ENCODE measurements at regions not wholly inside any gene's neighbourhood (a gene's known extent, or its start where the extent isn't known, plus 50 kb on each side); places are given as distances from the start of the nearest gene placed in this dataset.
A peak's percentile ranks its signal among the peaks of the same experiment; 100 is the strongest.

- no peak for DNase-seq (ENCODE audit: extremely low read depth, low read depth)
- TF ChIP-seq CTCF (IDR thresholded peaks at IDR 0.05; ENCODE audit: low read depth, low read length, missing control alignments) = no peak
- H3K4me3 ChIP-seq (replicated peaks; ENCODE audit: low read depth, low read length) = no peak overlapping the region
Measured at GRCh38 chr9:115921301-115921700, 232.3 kb upstream of the PAPPA start.

- no peak for TF ChIP-seq CTCF (IDR thresholded peaks at IDR 0.05; ENCODE audit: low read depth, low read length, missing control alignments)
- DNase-seq (ENCODE audit: extremely low read depth, low read depth) = no peak
- no peak overlapping the region for H3K4me3 ChIP-seq (replicated peaks; ENCODE audit: low read depth, low read length)
Measured at GRCh38 chr9:115922444-115922843, 231.1 kb upstream of the PAPPA start.

- DNase-seq (ENCODE audit: extremely low read depth, low read depth) = no peak
- TF ChIP-seq CTCF (IDR thresholded peaks at IDR 0.05; ENCODE audit: low read depth, low read length, missing control alignments) = no peak
- H3K4me3 ChIP-seq (replicated peaks; ENCODE audit: low read depth, low read length) = no peak overlapping the region
Measured at GRCh38 chr9:115923410-115923809, 230.2 kb upstream of the PAPPA start.

- TF ChIP-seq CTCF (IDR thresholded peaks at IDR 0.05; ENCODE audit: low read depth, low read length, missing control alignments) = no peak
- DNase-seq (ENCODE audit: extremely low read depth, low read depth) = peak; percentile 92
Measured at GRCh38 chr9:115923903-115924668, 229.5 kb upstream of the PAPPA start.

GRCh38 chr9:115924669-115924987 is 229.0 kb upstream of the PAPPA start:
- H3K4me3 ChIP-seq (replicated peaks; ENCODE audit: low read depth, low read length) = no peak overlapping the region
- no peak for TF ChIP-seq CTCF (IDR thresholded peaks at IDR 0.05; ENCODE audit: low read depth, low read length, missing control alignments)
- DNase-seq (ENCODE audit: extremely low read depth, low read depth) = no peak

More at GRCh38 chr9:115923903-115924668, 229.5 kb upstream of the PAPPA start:
- H3K4me3 ChIP-seq (replicated peaks; ENCODE audit: low read depth, low read length) = no peak overlapping the region

- no peak for TF ChIP-seq CTCF (IDR thresholded peaks at IDR 0.05; ENCODE audit: low read depth, low read length, missing control alignments)
- no peak overlapping the region for H3K4me3 ChIP-seq (replicated peaks; ENCODE audit: low read depth, low read length)
- no peak for DNase-seq (ENCODE audit: extremely low read depth, low read depth)
Measured at GRCh38 chr9:115925424-115925823, 228.2 kb upstream of the PAPPA start.

- TF ChIP-seq CTCF (IDR thresholded peaks at IDR 0.05; ENCODE audit: low read depth, low read length, missing control alignments) = no peak
- DNase-seq (ENCODE audit: extremely low read depth, low read depth) = no peak
- H3K4me3 ChIP-seq (replicated peaks; ENCODE audit: low read depth, low read length) = no peak overlapping the region
Measured at GRCh38 chr9:115930472-115930871, 223.1 kb upstream of the PAPPA start.

All from HFF-Myc (cell line).